ENCODE measurements at regions not wholly inside any gene's neighbourhood (a gene's known extent, or its start where the extent isn't known, plus 50 kb on each side); places are given as distances from the start of the nearest gene placed in this dataset.

GRCh38 chr3:139136469-139137202, 91.9 kb upstream of the PRR23C start:
- TF ChIP-seq, protein P1, sequence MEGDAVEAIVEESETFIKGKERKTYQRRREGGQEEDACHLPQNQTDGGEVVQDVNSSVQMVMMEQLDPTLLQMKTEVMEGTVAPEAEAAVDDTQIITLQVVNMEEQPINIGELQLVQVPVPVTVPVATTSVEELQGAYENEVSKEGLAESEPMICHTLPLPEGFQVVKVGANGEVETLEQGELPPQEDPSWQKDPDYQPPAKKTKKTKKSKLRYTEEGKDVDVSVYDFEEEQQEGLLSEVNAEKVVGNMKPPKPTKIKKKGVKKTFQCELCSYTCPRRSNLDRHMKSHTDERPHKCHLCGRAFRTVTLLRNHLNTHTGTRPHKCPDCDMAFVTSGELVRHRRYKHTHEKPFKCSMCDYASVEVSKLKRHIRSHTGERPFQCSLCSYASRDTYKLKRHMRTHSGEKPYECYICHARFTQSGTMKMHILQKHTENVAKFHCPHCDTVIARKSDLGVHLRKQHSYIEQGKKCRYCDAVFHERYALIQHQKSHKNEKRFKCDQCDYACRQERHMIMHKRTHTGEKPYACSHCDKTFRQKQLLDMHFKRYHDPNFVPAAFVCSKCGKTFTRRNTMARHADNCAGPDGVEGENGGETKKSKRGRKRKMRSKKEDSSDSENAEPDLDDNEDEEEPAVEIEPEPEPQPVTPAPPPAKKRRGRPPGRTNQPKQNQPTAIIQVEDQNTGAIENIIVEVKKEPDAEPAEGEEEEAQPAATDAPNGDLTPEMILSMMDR (conservative IDR thresholded peaks at IDR 0.05), result no peak
- TF ChIP-seq EZH2 (IDR thresholded peaks at IDR 0.05; ENCODE audit: low read depth), result no peak

Data from PC-9 (cell line).